MM.1S (cell line): ENCODE measurements at regions not wholly inside any gene's neighbourhood (a gene's known extent, or its start where the extent isn't known, plus 50 kb on each side); places are given as distances from the start of the nearest gene placed in this dataset.
A peak's percentile ranks its signal among the peaks of the same experiment; 100 is the strongest.

Source experiments
- DNase-seq: peaks from one replicate; pipeline ENCODE4 v3.0.0-alpha.2; 2015
- H2AFZ ChIP-seq: fragments of 300-600 bp; sonication (generic); 2 replicates; pipeline ENCODE4 v1.6.0; 2016; ENCODE audit warnings: antibody characterized with exemption, low read length
- H3F3A ChIP-seq: fragments of 300-600 bp; sonication (generic); 2 replicates; pipeline ENCODE4 v1.6.1; 2016; ENCODE audit warnings: mild to moderate bottlenecking, antibody characterized with exemption, low read length, moderate library complexity, mixed read lengths; ENCODE audit not compliant: insufficient read depth
- H3K27ac ChIP-seq: fragments of 300-600 bp; sonication (generic); 2 replicates; pipeline ENCODE4 v1.5.1; 2016; ENCODE audit warnings: mild to moderate bottlenecking, low read length
- H3K27me3 ChIP-seq: fragments of 300-600 bp; sonication (generic); replicated peaks from 2 replicates; pipeline ENCODE4 v1.6.0; 2016; ENCODE audit warnings: low read length; ENCODE audit not compliant: insufficient read depth
- H3K36me3 ChIP-seq: fragments of 300-600 bp; sonication (generic); replicated peaks from 2 replicates; pipeline ENCODE4 v1.6.1; 2016; ENCODE audit warnings: mild to moderate bottlenecking, low read length, mixed read lengths; ENCODE audit not compliant: insufficient read depth
- H3K4me1 ChIP-seq: fragments of 300-600 bp; sonication (generic); 2 replicates; pipeline ENCODE4 v1.6.1; 2016; ENCODE audit warnings: low read length, mixed read lengths
- H3K4me2 ChIP-seq: fragments of 300-600 bp; sonication (generic); 2 replicates; pipeline ENCODE4 v1.6.0; 2016; ENCODE audit warnings: low read depth, low read length
- H3K4me3 ChIP-seq: fragments of 300-600 bp; sonication (generic); 2 replicates; pipeline ENCODE4 v1.5.1; 2016; ENCODE audit warnings: low read length, mixed read lengths
- H3K79me2 ChIP-seq: fragments of 300-600 bp; sonication (generic); 2 replicates; pipeline ENCODE4 v1.6.1; 2016; ENCODE audit warnings: mixed run types, low read length, mixed read lengths
- H3K9ac ChIP-seq: fragments of 300-600 bp; sonication (generic); 2 replicates; pipeline ENCODE4 v1.6.1; 2016; ENCODE audit warnings: low read length, mixed read lengths
- H3K9me2 ChIP-seq: fragments of 300-600 bp; sonication (generic); replicated peaks from 2 replicates; pipeline ENCODE4 v1.6.1; 2016; ENCODE audit warnings: mild to moderate bottlenecking, low read length, mixed read lengths; ENCODE audit not compliant: insufficient read depth
- H3K9me3 ChIP-seq: fragments of 300-600 bp; sonication (generic); replicated peaks from 2 replicates; pipeline ENCODE4 v1.6.1; 2016; ENCODE audit warnings: mild to moderate bottlenecking, low read length, mixed read lengths; ENCODE audit not compliant: insufficient read depth
- H4K20me1 ChIP-seq: fragments of 300-600 bp; sonication (generic); 2 replicates; pipeline ENCODE4 v1.6.1; 2016; ENCODE audit warnings: mild to moderate bottlenecking, low read length, moderate library complexity, mixed read lengths; ENCODE audit not compliant: insufficient read depth
- EZH2 ChIP-seq: fragments of 300-600 bp; sonication (generic); optimal IDR thresholded peaks from 2 replicates; pipeline ENCODE3; 2017; ENCODE audit warnings: low read depth, mild to moderate bottlenecking, antibody characterized with exemption, low read length, mixed read lengths
- EZH2phosphoT487 ChIP-seq: fragments of 300-600 bp; sonication (generic); IDR thresholded peaks from 2 replicates; pipeline ENCODE4 v1.6.1; 2018; ENCODE audit warnings: antibody characterized with exemption, low read length
- TF ChIP-seq, protein P1 (sequence below): fragments of 300-600 bp; sonication (generic); IDR thresholded peaks from 2 replicates; pipeline ENCODE4 v1.5.1; 2016; ENCODE audit warnings: antibody characterized with exemption, low read length, mixed read lengths

DNA sequence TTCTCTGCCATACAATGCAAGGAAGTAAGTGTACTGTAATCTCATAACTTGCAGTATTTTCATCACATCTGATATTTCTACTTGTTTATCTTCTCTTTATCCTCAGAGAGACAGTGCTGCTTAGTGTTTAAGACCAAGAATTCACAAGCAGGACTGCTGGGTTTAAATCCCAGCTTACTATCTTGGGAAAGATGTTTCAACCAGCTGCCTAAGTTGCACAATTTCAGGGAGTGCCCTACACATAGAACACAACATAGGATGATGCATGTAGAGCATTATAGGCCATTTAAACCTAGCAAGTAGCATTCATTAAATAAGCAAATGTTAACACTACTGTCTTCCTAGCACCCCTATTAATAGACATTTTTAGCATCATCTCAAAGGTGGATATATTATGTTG lies 205.2 kb upstream of the CEP162 start:
- Histone ChIP-seq H3K4me1 (no peaks in the 10 kb centered on the region), H3F3A (no peaks in the 10 kb centered on the region), H3K27me3 (no peaks in the 10 kb centered on the region), H3K9ac (no peak overlapping the region), H4K20me1 (no peaks in the 10 kb centered on the region), H3K79me2 (no peaks in the 10 kb centered on the region), H2AFZ (no peak overlapping the region), H3K4me3 (no peak overlapping the region), H3K9me3 (no peaks in the 10 kb centered on the region), H3K36me3 (no peaks in the 10 kb centered on the region), H3K27ac (no peak overlapping the region), H3K9me2 (no peaks in the 10 kb centered on the region), H3K4me2 (no peak overlapping the region)
- no peak for DNase-seq
- TF ChIP-seq EZH2 (no peak), EZH2phosphoT487 (no peak)
- TF ChIP-seq, protein P1, sequence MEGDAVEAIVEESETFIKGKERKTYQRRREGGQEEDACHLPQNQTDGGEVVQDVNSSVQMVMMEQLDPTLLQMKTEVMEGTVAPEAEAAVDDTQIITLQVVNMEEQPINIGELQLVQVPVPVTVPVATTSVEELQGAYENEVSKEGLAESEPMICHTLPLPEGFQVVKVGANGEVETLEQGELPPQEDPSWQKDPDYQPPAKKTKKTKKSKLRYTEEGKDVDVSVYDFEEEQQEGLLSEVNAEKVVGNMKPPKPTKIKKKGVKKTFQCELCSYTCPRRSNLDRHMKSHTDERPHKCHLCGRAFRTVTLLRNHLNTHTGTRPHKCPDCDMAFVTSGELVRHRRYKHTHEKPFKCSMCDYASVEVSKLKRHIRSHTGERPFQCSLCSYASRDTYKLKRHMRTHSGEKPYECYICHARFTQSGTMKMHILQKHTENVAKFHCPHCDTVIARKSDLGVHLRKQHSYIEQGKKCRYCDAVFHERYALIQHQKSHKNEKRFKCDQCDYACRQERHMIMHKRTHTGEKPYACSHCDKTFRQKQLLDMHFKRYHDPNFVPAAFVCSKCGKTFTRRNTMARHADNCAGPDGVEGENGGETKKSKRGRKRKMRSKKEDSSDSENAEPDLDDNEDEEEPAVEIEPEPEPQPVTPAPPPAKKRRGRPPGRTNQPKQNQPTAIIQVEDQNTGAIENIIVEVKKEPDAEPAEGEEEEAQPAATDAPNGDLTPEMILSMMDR, result no peak

DNA sequence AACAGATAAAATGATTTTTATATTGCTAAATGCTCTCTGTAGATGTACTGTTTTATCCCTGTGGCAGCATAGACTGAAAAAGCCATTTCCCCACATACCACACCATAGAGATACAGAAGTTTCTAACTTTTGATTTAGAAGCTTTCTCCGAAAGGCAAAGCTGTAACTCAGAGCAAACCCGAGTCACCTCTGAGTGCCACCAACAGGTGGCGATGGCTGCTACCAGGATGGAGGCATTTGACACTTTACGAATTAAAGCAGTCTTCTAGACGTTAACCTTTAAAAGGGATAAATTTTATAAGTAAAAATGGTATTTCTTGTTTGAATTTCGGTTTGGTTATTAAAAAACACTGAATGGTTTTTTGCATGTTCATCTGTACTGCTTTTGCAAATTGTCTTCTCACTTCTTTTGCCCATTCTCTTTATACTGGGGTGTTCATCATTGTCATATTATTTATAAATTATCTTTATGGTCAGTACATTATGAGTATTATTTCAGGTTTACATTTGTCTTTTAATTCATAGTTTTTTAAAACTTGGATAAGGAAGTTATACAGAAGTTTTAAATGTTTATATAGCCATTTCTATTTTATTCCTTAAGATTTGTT lies 201.0 kb upstream of the CEP162 start:
- Histone ChIP-seq H3K9ac (no peak overlapping the region), H3K4me2 (no peak overlapping the region), H4K20me1 (no peaks in the 10 kb centered on the region), H3K9me2 (no peaks in the 10 kb centered on the region), H2AFZ (no peak overlapping the region), H3F3A (no peaks in the 10 kb centered on the region), H3K4me1 (no peaks in the 10 kb centered on the region), H3K36me3 (no peaks in the 10 kb centered on the region), H3K79me2 (no peaks in the 10 kb centered on the region), H3K4me3 (no peak overlapping the region), H3K27me3 (no peaks in the 10 kb centered on the region), H3K27ac (no peak overlapping the region), H3K9me3 (no peaks in the 10 kb centered on the region)
- TF ChIP-seq EZH2phosphoT487, result no peak
- TF ChIP-seq, protein P1, result peak; percentile 83
- DNase-seq, result peak; percentile 56

DNA sequence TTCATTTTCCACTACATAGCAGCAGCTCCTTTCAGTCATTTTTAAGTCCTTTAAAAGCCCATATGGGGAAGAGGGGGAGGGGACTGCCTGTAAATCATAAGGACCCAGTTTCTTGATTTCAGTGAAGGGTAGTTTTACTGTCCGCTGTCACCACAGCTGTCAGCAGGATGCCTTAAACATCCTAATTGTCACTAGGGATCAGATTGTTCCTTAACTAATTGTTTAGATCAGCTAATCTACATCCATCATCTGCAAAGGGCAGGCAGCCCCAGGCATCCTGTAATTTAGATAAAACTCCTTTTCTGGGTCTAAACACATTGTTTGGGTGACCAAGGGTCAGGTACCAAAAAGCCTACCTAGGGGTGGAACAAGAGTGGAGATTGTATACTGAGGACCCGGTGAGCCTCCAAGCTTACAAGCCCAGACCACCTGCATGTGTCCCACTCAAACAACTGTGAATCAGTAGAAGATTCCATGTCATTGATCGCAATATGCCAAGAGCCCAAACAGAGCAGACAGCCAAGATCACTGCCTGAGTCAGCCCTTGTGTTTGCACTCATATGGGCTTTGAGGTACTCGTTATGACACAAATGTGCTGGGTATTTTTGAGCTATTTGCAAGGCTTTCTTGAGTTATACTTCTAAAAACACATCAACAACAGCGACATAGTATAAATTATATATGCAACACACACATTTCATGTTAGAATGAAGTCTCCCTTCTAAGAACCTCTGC lies 198.7 kb upstream of the CEP162 start:
- Histone ChIP-seq H3K4me2 (no peak overlapping the region), H3K36me3 (no peaks in the 10 kb centered on the region), H4K20me1 (no peaks in the 10 kb centered on the region), H3K27me3 (no peaks in the 10 kb centered on the region), H3K9me2 (no peaks in the 10 kb centered on the region), H3F3A (no peaks in the 10 kb centered on the region), H3K4me3 (no peak overlapping the region), H3K4me1 (no peaks in the 10 kb centered on the region), H3K9me3 (no peaks in the 10 kb centered on the region), H3K9ac (no peak overlapping the region), H3K79me2 (no peaks in the 10 kb centered on the region), H3K27ac (no peak overlapping the region), H2AFZ (no peak overlapping the region)
- no peak for TF ChIP-seq EZH2
- no peak for DNase-seq

DNA sequence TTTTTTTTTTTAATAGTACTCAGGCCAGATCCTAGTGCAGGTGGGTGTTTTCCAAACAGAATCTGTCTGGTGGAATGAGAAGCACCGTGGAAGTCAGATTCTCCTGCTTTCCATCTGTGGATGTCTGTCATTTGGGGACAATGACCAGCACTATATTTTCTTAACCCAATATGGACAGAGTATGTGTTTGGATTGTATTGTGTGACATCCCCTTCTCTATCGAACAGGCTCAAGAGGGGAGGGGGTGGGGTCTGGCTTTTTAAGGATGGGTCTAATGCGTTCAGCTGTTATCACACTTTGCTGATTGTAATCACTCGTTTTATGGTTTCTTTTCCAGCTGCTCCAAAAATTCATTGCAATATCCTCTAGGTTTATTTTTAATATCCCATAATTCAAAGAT lies 197.5 kb upstream of the CEP162 start:
- Histone ChIP-seq H3K36me3 (no peaks in the 10 kb centered on the region), H3K4me2 (no peak overlapping the region), H3K9ac (no peak overlapping the region), H3K27ac (no peak overlapping the region), H3K27me3 (no peaks in the 10 kb centered on the region), H3K9me2 (no peaks in the 10 kb centered on the region), H3K4me3 (no peak overlapping the region), H4K20me1 (no peaks in the 10 kb centered on the region), H3F3A (no peaks in the 10 kb centered on the region), H3K9me3 (no peaks in the 10 kb centered on the region), H2AFZ (no peak overlapping the region), H3K79me2 (no peaks in the 10 kb centered on the region), H3K4me1 (no peaks in the 10 kb centered on the region)
- TF ChIP-seq EZH2phosphoT487 (no peak), EZH2 (no peak)
- TF ChIP-seq, protein P1, result no peak
- DNase-seq, result no peak
